SK-N-DZ (cell line): ENCODE measurements at regions not wholly inside any gene's neighbourhood (a gene's known extent, or its start where the extent isn't known, plus 50 kb on each side); places are given as distances from the start of the nearest gene placed in this dataset.
"Not testable (repeated sequence)": the region's sequence is repeated elsewhere in the genome, so short reads cannot be mapped to it uniquely, and the experiment has no call there.

Source experiments
- DNase-seq: peaks from one replicate; pipeline ENCODE4 v3.0.0-alpha.2; 2015; ENCODE audit warnings: low spot score

DNA sequence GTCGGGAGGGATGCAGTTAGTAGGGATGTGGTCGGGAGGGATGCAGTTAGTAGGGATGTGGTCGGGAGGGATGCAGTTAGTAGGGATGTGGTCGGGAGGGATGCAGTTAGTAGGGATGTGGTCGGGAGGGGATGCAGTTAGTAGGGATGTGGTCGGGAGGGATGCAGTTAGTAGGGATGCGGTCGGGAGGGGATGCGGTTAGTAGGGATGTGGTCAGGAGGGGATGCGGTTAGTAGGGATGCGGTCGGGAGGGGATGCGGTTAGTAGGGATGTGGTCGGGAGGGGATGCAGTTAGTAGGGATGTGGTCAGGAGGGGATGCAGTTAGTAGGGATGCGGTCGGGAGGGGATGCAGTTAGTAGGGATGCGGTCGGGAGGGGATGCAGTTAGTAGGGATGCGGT lies 96.2 kb downstream of the BDH1 start:
- not testable (repeated sequence) for DNase-seq

DNA sequence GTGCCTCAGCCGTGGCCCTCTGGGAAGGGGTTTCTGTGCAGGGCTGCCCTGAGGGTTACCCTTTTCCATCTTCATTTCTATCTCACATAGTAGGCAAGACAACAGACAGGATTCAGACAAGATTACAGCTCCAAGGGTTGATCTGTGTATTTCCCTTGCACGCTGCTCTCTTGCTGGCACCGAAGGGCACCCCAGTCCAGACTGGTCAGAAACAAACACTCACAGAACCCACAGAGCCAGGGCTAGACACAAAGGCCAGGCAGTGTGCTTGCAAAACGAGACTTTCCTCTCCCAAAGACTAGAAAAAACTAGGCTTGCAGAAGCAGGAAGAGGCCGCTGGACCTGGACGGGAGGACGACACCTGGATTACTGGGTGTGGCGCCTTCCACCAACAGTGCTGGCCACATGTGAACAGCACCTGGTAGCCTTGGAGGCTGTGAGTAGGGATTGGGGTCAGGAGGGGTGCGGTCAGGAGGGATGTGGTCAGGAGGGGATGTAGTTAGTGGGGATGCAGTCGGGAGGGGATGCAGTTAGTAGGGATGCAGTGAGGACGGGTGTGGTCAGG lies 96.8 kb downstream of the BDH1 start:
- DNase-seq: no peak

DNA sequence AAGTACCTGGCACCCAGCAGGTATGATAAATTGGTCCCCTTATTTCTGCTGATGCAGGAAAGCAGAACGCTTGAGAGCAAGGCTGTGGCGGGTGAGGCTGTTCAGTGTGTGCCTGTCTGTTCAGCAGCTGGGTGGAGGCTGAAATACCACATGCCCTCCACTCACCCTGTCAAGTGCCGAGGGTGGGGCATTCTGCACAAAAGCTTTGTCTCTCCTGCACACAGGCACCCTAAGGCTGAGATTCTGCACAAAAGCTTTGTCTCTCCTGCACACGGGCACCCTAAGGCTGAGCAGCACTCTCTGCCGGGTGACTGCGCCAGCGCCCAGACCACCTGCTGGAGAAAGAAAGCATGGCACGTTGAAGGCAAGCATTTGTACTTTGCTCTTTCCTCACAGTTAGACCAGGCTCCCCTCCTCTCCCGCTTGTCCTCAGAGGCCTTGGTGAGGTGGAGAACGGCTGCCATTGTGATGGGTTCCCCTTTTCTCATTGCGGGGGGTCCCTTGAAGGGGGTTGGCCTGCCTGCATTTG lies 97.5 kb downstream of the BDH1 start:
- DNase-seq: peak; percentile 43

DNA sequence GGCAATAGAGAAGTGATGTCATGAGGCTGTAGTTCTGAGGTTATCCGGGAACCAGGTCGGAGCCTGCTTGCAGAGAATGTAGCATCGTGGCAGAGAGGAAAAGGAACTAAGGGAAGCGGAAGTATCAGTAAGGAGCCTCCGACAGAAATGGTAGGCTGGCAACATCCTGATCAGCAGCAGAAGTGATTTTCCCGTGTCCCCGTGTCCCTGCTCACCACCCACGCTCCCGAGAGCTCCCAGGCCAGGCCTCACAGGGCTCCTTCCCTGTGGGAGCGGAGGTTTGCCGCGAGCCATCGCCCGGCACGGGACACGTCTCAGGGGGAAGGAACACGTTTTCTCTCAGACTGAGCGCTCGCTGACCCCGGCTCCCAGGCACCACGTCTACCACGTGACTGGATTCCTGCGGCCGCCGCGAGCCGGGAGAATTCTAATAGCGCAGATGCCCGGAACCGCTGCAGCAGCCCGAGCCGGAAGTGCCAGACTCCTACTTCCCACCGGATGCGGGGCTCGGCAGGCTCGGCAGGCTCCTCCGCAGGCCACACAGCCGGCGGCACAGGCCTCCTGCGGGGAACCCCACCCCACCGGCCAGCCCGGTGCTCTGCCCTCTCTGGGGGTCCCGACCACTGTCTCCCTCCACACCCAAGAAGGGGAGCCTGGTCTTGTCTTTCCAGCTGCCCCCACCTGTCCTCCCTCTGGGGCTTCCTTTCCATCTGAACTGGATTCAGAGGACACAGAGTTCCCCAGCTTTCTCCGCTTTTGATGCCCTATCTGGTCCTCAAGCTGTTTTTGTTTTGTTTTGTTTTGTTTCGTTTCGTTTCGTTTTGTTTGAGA lies 99.3 kb downstream of the BDH1 start:
- peak; percentile 60 for DNase-seq

DNA sequence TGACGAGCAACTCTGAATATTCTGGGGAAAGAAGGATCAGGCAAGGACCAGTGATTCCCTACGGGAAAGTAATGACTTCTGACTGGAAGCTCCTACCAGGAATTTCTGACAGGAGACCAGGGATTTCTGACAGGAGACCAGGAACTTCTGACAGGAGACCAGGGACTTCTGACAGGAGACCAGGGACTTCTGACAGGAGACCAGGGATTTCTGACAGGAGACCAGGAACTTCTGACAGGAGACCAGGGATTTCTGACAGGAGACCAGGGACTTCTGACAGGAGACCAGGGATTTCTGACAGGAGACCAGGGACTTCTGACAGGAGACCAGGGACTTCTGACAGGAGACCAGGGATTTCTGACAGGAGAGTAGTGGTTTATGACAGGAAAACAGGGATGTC lies 100.9 kb downstream of the BDH1 start:
- not testable (repeated sequence) for DNase-seq

DNA sequence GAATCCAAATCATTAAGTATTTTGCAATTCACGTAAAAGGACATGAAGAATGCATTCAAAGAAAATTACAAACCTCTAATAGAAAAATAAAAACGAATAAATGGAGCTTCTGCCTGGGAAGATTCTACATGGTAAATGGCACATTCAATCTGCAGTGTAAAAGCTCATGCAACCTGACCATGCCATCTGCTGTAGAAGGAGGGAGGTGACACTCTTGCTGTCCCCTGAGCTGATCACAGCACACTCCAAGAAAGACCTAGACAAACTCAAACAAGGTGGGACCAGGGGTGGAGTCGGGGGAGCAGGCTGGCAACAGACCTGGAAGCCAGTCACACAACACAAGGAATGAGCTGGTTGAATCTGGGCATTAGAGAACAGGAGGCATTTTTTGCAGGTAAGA lies 101.8 kb downstream of the BDH1 start:
- peak; percentile 46 for DNase-seq

DNA sequence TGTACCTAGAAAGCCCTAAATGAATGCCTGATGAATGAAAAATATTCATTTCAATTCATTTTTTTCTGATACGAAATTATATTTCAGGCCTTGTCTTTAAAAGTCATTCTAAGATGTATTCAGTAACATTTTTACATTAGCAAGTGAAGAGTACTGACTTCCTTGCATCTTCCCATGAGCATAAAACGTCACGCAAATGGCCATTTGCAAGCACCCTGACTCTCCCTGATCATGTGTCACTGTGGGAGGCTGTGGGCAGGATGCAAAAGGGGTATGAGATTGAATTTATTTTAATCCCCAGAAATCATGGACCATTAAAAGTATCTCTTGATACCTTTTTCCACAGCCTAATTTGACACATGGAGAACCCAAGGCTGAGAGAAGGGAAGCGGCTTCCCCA lies 105.0 kb downstream of the BDH1 start:
- no peak for DNase-seq

DNA sequence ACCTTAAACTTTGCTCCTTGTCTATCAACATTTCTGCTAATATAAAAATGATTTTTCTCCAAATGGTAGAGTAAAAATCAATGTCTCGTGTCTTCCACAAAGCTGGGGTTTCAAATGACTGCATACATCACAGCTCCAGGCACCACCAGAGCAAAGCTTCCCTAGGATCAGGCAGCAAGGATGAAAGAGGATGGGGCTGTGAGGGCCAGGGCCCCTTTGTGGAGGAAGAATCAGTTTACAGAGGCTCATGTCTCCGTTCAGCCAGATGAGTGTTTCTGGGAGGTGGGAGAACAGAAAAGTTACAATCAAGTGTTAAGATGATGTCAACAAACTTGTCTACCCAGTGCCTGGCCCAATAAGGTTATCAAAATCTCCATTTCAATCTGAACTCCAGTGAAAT lies 105.5 kb downstream of the BDH1 start:
- no peak for DNase-seq

DNA sequence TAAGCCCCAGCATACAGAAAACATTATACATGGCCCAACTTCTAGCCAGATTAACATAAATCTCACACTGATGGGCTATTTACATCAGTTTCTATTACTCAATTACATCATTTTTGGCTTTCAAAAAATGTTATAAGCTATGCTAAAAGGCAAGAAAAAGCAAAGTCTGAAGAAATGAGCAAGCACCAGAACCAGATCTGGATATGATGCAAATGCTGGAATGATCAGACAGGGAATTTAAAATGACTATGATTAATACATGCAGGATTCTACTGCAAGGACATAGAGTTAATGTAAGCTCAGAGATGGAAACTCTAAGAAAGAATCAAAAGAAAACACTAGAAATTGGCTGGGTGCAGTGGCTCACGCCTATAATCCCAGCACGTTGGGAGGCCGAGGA lies 106.6 kb downstream of the BDH1 start:
- DNase-seq: not testable (repeated sequence)

DNA sequence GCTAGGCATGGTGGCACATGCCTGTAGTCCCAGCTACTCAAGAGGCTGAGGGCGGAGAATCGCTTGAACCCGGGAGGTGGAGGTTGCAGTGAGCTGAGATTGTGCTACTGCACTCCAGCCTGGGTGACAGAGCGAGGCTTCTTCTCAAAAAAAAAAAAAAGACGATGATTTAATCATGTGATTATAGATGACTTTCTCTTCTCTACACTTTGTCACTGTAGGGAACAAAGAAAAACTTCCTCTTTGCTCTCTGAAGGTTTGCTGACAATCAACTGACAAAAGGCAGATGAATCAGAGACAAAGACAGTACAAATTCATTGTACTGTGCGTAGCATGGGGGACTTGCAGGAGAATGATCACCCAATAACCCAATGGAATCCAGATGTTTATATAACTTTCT lies 108.0 kb downstream of the BDH1 start:
- not testable (repeated sequence) for DNase-seq

DNA sequence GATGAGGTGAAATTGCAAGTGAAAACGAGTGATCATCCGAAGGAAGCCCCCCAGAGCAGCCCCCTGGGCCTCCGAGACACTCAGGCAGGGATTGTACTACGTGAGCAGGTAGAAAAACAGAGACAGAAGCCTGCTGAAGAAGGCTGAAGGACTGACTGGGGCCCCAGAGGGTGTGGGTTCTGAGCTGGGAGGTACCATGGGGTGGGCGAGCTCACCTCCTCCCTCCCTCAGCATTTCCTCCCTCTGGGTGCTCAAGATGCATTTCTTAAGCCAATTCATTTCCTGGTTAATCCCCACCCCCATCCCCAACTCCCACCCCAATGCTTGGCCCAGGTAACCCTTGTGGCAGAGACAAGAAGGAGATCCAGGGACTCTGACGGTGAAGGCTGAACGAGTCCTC lies 108.7 kb downstream of the BDH1 start:
- DNase-seq: no peak

DNA sequence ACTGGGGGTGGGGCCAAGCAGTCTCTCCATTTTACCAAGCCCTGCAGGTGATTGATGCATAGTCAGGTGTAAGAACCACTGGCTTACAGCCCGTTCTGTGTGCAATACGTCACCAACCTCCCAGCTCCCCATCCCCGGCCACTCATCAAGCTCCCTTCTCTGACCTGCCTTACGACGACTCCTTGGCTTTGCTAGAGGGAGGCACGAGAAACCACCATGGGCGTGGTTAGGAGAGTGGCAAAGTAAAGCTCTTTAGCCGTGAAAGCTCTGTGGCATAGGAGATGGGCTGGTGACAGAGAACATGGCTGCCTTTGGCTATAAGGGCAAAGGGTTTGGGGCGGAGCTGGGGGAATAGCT lies 109.1 kb downstream of the BDH1 start:
- no peak for DNase-seq

DNA sequence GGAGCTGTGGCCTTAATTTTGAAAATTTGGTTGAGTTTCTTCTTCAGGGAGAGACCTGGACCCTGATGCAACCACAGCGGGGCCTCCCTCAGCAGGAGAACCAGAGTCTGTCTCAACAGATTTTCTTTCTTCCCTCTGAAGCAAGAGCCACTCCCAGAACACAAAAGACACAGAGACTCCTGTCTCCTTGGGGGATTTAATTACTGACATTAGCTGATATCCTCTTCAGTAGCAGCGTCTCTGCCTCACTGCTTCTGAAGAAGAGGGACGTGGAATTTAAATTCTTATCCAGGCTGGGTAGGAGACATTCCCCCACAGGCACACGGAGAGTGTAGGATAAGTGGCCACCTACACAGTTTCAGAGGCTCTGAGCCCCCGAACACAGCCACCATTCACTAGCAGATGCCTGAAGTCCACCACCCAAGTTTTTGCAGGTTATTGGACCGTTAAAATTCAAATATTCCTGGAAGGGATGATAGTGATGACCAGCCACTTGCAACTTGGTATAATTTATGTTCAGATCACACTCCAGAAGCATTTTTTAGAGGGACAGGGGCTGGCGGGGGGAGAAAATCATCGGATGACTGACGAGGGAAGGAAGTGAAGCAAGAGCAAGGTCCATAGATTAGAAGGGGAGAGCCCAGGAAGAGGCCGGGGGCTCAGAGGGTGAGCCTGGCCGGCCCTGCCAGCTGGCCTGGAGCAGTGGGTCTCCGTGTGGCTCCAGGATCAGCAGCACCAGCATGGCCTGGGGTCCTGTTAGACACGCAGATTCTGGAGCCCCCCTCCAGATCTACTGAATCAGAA lies 109.7 kb downstream of the BDH1 start:
- no peak for DNase-seq

DNA sequence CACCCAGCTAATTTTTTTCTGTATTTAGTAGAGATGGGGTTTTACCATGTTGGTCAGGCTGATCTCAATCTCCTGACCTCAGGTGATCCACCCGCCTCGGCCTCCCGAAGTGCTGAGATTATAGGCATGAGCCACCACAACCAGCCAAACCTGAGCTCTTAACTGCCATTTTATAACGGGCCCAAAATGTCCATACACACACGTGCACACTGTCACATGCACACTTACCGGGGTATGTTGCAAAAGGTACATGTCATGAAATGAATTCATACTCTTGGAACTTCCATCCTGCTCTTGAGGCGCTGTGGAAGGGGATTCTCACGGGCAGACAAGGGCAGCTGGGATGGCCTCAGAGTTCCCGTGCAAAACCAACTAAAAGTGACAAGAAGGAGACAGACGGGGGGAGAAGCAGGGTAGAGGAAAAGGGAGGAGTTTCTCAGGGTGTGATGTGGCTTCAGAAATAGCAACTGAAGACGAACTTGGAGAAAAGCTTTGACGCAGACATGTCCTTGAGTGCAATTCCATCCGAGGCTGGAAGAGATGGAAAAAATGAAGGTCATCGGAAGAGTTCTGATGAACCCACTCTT lies 110.9 kb downstream of the BDH1 start:
- no peak for DNase-seq

DNA sequence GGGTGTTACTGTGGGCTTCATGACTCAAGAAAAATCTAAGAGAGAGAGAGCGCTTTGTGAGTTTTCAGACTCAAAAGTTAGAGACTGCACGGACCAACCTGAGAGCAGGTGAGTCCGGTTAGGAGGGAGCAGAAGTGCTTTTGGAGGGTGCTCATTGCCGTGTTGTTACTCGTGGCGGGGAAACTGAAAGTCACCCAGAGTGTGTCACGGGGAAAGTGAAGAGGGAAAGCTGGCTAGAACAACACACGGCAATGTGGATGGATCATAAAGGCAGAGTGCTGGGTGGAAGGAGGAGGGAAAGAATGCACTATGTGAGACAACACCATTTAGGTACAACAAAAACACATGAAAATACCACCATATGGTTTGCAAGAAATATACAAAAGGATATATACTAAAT lies 112.3 kb downstream of the BDH1 start:
- DNase-seq: no peak

DNA sequence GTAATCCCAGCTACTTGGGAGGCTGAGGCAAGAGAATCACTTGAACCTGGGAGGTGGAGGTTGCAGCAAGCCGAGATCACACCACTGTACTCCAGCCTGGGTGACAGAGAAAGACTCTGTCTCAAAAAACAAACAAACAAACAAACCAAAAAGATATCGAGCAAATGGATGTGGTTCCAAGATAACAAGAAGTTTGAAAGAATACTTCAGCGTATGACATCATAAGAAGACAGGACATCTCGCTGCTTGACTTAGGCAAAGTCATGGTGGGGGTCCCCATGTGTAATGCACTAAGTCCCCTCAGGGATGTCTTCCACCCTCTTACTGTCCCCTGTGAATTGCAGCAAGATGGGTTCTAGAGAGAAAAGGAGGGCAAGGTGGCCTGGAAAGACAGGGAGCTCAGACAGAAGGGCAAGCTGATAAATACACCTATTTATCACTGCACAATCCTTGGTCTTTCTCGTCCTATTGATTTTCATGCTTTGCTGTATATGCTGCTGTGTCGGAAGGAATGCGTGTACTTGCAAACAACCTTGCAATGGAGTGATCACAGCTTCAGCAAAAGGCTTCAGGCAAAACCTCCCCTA lies 115.0 kb downstream of the BDH1 start:
- DNase-seq: no peak

DNA sequence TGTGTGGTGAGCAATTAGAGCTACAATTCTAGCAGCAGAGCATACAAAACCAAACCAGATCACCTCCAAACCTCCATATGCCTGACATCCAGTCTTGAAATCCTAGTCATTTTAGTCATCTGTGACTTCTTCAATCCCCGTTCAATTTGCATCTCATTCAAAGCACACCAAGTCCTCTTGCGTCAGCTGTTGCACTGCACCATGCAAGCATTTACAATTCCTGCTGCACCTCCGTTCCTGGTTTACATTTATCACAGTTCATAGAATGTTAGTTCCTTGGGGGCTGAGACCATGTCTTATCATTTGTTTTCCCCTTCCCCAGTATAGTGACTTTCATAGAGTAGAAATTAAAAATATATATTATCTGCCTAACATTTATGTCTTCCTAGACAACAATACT lies 116.9 kb downstream of the BDH1 start:
- DNase-seq: no peak

DNA sequence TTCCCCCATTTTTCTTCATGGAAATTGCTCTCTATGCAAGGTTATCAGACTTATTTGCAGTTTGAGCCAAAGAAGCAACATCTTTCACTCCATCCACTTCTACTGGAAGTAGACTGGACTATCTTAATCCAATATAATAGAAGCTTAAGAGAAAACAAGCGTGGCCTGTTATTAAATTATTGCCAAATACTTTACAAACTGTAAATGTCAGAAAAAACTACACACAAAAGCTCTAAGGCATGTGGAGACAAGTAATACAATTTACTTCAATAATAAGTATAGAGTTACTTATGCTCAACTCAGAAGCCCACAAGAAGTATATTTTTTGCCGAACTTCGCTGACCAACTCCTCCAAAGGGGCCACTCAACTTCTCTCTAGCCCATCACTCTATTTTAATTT lies 120.3 kb downstream of the BDH1 start:
- DNase-seq: no peak

DNA sequence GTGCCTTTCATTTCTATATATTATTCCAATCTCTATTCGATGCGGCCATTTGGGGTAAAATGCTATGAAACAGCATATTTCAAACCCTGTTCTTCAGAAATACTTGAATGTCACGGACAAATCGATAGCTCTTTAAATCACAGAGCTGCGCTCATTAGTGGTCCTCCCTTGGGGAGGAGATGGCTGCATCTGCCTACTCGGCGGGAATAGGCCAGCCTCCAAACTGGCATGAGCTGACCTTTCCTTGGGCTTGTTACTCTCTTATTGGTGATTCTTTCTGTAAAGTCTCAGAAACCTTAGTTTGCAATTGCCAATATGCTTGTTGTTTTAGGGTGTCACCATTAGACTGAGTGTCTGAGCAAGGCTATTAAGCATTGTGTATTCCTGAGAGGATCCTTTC lies 120.9 kb downstream of the BDH1 start:
- DNase-seq: no peak

DNA sequence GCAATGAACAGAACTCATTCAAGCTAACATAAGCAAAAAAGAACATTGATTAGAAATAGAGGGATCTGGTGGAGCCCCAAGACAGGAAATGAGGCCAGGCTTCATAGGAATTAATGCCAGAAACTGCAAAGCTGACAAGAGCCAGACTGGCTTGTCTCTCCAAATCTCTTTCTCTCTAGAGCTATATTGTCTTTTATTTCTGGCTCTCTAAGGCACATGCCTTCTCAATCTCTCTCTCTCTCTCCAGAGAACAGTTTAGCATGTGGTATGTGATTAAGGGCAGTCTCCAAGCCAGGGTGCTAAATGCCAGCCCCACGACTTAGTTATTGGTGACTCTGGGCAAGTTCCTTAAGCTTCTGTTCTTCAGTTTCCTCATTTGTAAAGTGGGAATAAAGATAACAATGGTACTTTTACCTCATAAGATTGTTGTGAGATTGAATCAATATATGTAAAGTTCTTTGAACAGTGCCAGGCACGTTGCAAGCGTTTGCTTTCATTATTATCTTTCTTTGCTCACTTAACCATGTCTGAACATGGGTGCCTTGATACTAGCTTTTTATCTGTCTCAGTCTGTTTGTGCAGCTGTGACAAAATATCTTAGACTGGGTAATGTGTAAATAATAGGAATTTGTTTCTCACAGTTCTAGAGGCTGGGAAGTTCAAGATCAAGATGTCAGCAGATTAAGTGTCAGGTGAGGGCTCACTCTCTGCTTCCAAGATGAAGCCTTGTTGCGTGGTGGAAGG lies 123.2 kb downstream of the BDH1 start:
- peak; percentile 46 for DNase-seq

DNA sequence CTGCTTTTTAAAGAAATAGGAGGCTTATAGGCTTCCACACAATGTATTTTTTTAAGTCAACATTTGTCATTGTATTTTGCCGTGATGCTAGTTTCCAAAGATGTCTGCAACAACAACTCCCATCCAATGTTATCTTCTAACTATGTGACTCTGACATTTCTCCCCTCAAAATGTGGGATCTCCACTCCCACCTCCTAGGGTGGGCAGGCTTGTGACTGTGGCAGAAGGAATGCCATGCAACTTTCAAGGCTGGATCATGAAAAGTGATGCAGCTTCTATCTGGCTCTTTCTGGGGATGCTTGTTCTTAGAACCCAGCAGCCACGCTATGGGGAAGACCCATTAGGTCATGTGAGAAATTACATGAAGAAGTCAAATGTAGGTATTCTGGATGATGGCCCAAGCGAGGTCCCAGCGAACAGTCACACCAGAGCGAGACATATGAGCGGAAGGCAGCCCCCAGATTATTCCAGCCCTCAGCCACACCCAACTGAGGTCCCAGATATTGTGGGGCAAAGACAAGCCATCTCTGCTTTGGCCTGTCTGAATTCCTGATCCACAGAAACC lies 124.3 kb downstream of the BDH1 start:
- DNase-seq: no peak
